GM11168 (cell line): ENCODE measurements at regions not wholly inside any gene's neighbourhood (a gene's known extent, or its start where the extent isn't known, plus 50 kb on each side); places are given as distances from the start of the nearest gene placed in this dataset.

ENCODE experiments used
- in situ Hi-C: fragments of 300-500 bp; cut with MboI; formaldehyde crosslinking; loops from one replicate; pipeline ENCODE4 v1.12.0; 2022; ENCODE audit warnings: low sequenced_read_pairs; ENCODE audit not compliant: unreplicated experiment

DNA sequence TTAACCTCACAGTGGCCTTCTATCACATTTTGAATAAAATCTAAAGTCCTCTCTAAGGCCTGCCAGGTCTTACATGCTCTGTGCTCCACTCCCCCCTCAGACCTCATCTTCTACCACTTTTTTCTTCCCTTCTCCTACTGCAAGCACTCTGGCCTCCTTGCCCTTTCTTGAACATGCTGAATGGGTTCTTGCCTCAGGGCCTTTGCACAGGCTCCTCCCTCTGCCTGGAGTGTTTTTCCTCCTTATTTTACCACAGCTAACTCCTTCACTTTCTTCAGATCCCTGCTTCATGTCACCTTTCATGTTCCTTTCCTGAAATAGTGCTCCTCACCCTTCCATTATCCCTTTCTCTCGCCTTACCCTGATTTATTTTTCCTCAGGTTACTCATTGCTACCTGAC is 97.9 kb upstream of the FOXP4 start:
- in situ Hi-C loops, result no loop called here

DNA sequence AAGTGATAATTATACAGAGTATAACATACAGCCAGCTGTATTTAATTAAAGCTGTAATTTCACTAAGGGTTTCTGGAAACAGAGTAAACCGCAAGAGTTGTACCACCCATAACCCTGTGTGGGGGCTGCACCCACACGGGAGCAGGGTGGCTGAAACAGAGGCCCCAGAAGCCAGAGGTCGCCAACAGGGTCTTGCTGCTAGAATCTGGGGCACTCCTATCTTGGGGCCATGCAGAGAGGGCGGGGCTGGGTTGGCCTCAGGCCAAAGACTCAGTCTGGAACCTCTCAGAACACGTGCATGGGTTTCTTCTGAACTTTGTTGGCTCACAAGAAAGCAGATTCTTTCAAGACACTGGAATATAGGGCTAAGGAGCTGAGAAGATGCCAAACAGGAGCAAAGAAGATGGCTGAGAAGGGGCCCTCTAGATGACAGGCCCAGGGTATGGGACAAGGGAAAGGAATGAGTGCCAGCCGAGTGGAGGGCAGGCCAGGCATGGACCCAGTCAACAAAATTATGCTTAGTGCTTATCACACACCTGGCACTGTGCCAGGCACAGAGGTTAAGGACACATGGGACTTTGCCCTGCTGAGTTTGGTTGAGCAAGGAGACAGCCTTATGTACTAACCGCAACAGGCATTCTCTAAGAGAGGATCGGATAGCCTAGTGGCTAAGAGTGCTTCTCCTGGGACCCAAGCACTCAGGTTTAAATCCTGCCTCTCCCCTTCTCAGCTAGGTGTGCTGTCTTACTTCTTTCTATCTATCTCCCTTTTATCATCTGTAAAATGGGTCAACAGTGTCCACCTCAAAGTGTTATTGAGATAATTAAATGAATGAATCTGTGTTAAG is 96.6 kb upstream of the FOXP4 start:
- in situ Hi-C loops, result no loop called here

DNA sequence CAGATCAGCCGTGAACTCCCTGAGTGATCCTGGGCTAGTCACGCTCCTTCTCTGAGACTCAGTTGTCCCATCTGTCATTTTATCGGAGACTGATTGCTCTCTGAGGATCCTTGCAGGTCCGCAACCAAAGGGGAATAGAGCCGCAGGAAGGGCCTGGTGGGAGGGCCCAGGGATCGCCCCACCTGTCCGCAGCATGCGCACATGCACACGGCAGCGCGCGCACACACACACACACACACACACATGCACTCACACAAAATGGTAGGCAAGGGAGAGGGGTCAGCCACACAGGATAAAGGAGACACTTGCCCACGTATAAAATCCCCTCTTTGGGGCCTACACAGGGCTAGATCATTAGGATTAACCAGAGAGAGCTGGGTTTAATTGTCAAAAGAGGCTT is 95.6 kb upstream of the FOXP4 start:
- in situ Hi-C loops, result no loop called here

DNA sequence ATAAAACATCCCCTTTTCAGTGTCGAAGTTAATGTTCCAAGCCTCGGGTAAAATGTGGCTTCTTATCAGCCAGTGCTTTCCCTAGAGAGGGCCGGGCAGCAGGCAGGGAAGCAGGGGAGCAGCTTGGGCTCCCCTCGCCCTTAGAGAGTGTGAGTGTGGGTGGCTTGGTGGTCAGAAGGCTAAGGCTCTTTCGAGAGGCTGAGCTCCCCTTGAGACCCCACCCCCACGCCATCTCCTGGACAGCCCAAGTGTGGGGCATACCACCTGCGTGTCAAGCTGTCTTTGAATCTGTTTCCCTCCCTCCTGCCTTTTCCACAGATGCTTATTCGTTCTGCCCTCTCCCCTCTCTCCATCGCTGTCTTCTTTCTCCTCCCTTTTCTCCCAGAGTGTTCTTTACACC is 95.1 kb upstream of the FOXP4 start:
- in situ Hi-C loops, result no loop called here

DNA sequence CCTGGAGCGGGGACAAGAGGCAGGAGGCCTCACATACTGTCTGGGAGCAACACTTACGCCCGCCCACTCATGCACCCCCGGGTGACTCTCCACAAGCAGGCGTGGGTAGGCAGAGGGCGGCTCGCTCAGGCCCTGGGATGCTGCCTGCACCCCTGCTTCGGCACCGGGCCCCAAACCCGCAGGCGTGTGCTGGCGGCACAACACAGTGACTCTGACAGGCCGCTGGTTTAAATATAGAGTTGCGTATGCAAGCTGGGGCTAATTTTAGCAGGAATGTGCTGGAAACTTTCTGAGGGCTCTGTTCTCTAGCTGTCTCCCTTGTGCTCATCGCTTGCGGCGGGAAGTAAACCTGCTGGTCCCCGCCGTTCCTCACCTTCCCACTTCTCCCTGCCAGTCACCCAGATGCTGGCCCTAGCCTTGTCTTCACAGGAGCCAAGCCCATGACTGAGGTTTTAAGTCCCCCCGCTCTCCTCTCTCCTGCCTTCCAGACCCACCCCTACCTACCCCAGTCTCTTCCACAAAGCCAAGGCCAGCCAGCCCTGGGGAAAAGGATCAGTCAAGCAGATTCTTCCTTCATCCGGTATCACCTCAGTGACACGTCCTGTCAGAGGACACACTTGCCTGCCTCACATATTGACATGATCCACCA is 94.5 kb upstream of the FOXP4 start:
- in situ Hi-C loops, result no loop called here

DNA sequence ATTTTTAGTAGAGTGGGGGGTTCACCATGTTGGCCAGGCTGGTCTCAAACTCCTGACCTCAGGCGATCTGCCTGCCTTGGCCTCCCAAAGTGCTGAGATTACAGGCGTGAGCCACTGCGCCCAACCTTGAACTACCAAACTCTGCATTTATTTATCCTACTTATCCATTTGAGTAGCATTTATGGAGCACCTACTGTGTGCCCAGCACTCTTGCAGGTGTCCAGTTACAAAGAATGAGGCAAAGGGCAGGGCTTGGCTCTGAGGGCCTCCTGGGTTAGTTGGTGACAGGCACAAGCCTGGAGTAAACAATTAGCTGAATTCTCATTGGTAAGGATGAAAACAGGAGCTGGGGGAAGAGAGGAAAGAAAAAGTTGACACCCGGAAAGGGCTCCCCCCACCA is 93.4 kb upstream of the FOXP4 start:
- in situ Hi-C loops, result no loop called here

DNA sequence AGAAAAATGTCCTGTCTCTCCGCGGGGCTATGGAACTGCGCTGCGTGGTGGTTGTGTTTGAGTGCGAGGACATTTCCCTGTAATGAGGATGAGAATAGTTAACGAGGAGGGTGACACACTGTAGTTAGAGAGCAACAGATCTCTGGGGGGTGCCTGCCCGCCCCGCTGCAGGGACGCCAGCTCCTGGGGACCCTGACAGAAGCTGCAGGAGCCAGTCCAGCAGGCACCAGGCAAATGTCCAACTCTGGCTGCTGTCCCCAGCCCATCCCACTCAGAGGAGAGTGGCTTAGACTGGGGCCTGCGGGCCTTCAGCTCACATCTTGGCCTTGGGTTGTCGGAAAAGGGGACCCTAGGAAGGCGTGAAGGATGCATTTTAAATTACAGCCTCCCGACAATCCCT is 92.9 kb upstream of the FOXP4 start:
- in situ Hi-C loops, result no loop called here

DNA sequence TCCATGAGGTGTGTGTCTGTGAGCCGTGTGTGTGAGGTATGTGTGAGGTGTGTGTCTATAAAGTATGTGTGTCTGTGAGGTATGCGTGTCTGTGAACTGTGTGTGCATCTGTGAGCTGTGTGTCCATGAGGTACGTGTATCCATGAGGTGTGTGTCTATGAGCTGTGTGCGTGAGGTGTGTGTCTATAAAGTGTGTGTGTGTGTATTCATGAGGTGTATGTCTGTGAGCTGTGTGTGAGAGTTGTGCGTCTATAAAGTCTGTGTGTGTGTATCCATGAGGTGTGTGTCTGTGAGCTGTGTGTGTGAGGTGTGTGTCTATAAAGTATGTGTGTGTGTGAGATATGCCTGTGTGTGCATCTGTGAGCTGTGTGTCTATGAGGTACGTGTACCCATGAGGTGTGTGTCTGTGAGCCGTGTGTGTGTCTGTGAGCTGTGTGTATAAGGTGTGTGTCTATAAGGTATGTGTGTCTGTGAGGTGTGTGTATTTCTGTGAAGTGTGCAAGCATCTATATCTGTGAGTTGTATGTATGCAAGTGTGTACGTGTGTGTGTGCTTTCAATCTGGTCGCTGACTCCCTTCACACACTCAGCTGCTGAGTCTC is 91.9 kb upstream of the FOXP4 start:
- in situ Hi-C loops, result no loop called here

DNA sequence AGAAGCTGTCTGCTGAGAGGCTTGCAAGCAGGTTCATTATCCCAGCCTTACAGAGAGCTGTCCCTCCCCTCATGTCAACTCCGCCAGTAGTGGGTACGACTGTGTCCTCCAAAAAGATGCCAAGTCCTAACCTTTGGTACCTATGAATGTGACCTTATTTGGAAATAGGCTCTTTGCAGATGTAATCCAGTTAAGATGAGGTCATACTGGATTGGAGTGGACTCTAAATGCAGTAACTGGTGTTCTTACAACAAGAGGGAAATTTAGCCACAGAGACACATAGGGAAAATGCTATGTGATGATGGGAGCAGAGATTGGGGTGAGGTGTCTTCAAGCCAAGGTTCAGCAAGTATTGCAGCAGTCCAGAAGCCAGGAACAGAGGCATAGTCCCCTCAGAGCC is 90.8 kb upstream of the FOXP4 start:
- in situ Hi-C loops, result no loop called here

DNA sequence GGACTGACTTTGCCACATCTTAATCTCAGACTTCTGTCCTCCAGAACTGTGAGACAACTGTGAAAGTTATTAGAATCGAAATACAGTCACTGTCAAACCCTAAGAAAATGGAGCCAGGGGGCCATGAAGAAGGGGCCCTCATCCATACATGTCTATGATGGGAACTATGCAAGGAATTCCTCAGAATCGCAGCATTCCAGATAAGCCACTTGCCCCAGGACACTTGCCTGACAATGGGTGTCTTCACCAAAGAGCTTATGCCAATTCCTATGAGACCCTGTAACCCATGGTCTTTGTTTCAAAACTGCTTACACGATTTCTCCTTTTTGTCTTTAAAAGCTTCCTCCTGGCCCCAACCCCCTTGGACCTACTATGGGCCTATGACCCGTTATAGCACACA is 90.4 kb upstream of the FOXP4 start:
- in situ Hi-C loops, result no loop called here

DNA sequence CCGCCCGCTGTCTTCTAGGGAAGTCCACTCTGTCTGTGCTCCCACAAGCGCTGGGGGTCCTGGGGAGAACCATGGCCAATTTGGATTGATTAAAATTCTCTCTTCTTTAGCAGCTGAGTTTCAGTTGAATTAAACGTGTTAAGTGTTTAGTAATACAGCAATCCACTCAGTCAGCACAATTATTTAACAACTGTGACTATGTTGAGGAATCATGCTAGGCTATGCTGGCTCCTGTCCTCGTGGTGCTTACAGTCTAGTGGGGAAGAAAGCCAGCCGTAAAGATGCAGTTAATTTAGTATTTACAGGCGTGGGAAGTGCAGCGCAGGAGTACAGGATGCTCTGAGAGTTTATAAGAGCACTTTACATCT is 88.9 kb upstream of the FOXP4 start:
- in situ Hi-C loops, result no loop called here

DNA sequence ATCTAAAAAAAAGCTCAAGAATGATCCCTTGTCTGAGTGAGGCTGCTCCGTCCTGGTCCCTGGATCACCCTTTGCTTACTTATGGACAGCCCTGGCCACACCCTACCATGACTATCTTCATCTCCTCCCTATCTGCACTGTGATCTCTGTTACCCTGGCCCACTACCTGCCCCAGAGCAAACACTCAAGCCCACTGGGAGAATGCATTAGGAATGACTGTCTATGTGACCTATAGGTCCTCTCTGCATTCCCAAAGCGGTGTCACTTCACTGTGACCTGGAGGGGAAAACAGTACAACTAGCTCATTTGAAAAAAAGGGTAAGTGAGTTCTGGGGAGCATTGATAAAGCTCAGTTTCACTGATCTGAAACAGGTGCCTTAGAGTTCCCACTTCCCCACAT is 86.4 kb upstream of the FOXP4 start:
- in situ Hi-C loops, result no loop called here

DNA sequence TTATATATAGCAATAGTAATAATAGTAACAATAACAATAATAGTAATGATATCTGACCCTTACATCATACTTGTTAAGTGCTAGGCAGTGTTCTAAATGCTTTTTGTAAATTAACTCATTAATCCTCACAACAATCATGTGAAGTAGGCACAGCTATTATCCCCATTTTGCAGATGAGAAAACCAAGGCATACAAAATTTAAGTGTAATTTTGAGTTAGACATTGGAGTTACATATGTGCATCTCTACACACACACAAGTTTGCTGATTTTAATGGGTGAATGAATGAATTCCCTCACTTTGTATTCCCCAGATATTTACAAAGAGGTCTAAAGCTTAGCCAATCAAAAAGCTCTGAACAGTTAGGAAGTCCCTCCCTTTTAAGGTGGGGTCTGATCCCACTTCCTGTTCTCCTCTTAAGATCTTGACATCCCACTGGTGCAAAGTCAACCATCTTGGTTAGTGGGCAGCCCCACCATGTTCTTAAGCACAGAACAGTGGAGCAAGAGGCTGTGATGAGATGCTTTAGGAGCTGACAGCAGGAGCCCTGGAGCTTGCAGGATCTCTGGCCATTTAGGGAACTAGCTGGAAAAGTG is 85.3 kb upstream of the FOXP4 start:
- in situ Hi-C loops, result no loop called here

DNA sequence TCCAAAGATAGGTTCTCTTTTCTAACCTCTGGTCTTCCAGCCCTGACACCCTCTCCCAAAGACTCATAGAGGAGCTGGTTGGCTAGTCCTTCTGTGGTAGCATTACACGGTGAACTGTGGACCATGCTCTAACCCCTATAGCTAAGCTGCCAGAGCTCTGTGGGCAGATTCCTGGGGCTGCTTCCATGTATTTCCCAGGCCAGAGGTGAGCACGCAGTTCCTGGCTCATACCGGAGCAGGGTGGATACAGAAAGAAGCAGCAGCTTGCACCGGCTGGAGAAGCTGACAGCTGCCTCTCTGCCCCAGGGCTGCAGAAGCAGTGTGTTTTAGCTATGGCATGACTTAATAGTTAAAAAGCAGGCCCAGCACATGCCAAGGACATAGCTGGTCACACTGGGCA is 84.1 kb upstream of the FOXP4 start:
- in situ Hi-C loops, result no loop called here

DNA sequence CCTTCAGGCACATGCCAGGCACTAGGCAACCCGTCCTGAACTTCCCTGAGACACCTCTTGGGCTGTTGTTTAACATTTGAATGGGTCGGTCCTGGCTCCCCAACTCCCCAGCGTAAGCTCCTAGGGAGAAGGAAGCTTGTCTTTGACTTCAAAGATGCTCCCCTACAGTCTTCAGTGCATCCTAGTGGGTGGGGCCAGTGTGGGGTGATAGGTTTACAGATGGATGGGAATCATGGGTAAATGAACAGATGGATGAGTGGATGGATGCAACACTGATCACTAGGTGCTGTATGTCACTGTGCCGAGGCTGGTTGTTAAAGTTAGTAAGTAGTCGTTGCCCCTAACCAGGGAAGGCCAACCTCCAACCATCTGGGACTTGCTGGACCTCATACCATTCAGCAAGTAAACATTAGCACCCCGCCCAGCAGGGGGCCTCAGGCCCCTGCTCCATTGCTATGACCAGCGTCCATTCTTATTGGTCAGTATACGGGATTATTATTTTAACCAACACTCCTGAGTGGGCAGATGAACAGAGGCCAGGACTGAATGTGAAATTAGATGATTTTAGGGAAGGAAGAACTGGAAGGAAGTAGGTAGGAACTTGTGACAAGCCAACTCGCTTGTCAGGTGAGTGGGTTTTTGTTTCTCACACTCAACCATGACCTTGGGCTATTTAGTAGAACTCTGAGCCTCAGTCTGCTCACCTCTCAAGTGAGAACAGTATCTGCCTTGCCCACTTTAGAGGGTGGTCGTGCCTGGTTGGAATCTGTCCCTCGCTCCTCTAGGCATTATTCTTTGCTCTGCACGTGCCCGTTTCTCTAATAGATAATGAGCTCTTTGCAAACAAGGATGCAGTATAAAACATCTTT is 82.9 kb upstream of the FOXP4 start:
- in situ Hi-C loops, result no loop called here

DNA sequence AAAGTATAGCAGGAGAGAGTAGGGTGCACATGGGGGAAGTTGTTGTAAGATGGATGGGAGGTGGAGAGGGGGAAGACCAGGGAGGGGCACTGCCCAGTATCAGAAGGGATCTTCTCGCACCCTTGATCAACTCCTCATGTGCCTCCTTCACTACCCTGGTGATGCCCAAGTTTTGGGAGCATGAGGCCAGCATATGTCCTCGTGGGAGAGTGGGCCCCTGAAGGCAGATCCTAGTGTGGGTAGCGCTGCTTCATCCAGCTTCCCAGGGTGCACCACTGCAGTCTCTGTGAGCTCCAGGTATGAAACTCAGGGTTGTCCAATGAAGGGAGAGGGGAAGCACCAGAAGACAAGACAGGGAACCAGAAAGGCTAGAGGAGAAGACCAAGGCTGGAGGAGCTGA is 82.2 kb upstream of the FOXP4 start:
- in situ Hi-C loops, result no loop called here

DNA sequence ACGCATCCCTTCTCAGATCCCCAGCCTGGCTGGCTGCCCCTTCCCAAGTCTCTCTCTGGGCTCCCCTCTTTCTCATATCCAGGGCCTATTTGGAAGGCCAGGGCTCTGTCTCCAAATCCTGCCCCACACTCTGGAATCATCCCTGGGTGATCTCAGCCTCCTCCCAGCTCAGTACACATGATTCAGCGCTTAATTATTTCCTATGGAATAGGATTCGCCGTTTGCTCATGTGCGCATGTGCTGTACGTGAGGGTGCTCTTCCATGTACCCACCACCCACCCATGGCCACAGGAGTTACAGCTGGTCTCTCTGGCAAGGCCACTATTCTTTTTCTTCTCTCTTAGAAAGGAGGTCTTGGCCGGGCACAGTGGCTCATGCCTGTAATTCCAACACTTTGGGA is 81.7 kb upstream of the FOXP4 start:
- in situ Hi-C loops, result no loop called here

DNA sequence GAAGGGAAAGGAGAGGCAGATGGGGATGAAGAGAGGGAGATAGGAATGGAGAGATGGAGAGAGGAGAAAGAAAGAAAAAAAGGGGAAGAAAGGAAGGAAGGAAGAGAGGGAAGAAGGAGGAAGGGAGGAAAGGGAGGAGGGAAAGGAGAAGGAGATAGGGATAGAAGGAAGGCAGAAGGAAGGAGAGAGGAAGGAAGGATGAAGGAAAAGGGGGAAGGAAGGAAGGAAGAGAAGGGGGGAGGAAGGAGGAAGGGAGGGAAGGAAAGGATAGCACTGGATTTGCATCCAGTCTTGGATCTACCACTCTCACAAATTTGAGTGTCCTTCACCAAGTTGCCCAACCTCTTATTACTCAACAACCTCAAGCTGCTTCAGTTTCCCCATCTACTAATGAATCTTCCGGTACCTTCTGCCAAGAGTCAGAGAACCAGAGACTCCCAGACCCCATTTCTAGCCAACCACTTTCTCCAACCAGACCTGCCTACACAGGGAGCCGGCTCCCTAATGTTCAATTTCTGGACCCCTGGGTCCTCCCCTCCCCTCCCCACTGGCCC is 79.7 kb upstream of the FOXP4 start:
- in situ Hi-C loops, result no loop called here

DNA sequence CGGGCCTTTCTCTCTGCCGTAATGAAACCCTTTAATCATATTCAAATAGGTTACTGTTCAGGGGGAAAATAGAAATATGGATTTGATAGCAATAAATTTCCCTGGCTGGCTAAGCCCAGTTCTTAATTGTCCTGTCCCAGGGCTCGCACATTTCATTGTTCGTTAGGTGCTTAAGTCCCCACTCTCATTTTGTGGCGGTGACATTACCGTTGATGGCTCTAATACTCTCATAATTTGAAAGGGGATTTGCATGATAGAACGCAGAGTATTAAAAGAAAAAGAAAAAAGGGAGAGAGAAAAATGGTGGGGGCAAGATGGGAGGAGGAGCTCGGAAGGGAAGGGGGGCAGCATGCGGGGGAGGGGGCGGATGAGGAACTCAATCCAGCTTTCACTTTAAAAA is 79.1 kb upstream of the FOXP4 start:
- in situ Hi-C loops, result no loop called here
